ENCODE measurements at regions not wholly inside any gene's neighbourhood (a gene's known extent, or its start where the extent isn't known, plus 50 kb on each side); places are given as distances from the start of the nearest gene placed in this dataset.
"Not testable (repeated sequence)": the region's sequence is repeated elsewhere in the genome, so short reads cannot be mapped to it uniquely, and the experiment has no call there.

DNA sequence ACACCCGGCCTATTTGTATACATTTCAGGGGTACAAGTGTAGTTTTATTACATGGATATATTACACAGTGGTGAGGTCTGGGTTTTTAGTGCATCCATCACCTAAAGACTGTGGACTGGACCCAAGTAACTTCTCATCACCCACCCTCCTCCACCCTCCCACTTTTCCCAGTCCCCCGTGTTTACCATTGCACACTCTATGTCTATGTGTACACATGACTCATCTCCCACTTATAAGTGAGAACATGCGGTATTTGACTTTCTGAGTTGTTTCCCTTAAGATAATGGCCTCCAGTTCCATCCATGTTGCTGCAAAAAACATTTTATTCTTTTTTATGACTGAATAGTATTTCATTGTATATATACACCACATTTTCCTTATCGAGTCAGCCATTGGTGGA, 98.9 kb upstream of the WAC start:
- no peak for DNase-seq (ENCODE audit: low spot score in 2 of 2)
- no peak for FAIRE-seq

- DNase-seq (ENCODE audit: low spot score in 2 of 2) (no peak), FAIRE-seq (no peak)
Observed at GRCh38 chr10:28442403-28442802, 90.5 kb upstream of the WAC start.

GRCh38 chr10:28444031-28444430, 88.9 kb upstream of the WAC start:
- FAIRE-seq (no peak), DNase-seq (ENCODE audit: low spot score in 2 of 2) (no peak)

- DNase-seq (ENCODE audit: low spot score in 2 of 2), result no peak
- no peak for FAIRE-seq
Observed at GRCh38 chr10:28445516-28445915, 87.4 kb upstream of the WAC start.

DNA sequence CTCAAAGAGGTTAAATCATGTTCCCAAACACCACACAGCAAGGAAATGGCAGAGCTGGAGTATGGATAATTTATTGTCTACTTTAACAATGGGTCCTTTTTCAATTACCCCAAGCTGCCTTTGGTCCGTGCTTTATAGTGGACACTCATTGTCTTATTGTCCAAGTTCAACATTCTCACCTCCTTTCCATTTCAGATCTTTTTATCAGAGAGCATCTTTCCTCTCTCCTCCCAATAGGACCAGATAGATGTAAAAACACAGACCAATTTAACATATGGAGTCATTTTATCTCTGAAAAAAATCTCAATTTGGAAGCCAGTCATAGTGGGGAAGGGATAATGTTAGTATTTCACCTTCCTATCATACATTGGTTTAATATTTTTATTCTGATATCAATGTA, 83.5 kb upstream of the WAC start:
- FAIRE-seq (no peak), DNase-seq (ENCODE audit: low spot score in 2 of 2) (no peak)

DNA sequence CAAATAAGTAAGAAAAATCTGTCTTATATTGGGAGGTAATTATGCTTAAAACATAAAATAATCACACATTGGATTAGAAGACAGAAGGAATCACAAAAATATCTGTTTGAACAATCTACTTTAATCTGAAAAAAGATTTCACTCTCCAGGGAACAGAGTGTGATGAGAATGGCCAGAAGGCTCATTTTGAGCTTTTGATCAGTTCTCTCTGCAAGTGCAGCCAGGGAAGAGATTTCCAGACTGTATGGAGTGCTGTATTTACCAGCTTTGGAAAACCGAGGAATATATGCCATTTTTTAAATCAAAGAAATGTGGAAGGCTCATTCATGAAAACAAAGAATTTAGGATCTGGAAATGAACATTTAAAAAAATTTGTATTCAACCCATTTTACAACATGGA, 83.0 kb upstream of the WAC start:
- FAIRE-seq (no peak), DNase-seq (ENCODE audit: low spot score in 2 of 2) (no peak)

DNA sequence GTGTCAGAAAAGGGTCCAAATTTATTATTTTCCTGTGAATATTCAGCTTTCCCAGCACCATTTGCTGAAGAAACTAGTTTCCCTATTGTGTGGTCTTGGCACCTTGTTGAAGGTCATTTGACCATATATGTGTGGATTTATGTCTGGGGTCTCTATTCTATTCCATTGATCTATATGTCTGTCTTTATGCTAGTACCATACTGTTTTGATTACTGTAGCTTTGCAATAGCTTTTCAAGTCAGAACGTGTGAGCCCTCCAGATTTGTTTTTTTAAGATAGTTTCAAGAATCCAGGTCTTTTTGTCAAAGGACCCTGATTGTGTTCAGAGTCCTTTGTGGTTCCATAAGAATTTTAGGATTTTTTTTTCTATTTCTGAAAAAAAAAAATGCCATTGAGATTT, 79.0 kb upstream of the WAC start:
- no peak for FAIRE-seq
- no peak for DNase-seq (ENCODE audit: low spot score in 2 of 2)

GRCh38 chr10:28457110-28457509, 75.8 kb upstream of the WAC start:
- no peak for FAIRE-seq
- DNase-seq (ENCODE audit: low spot score in 2 of 2), result no peak

- not testable (repeated sequence) for FAIRE-seq; DNase-seq (ENCODE audit: low spot score in 2 of 2)
Observed at GRCh38 chr10:28457873-28458272, 75.0 kb upstream of the WAC start.

- FAIRE-seq, result no peak
- no peak for DNase-seq (ENCODE audit: low spot score in 2 of 2)
Observed at GRCh38 chr10:28459453-28460144, 73.3 kb upstream of the WAC start.

DNA sequence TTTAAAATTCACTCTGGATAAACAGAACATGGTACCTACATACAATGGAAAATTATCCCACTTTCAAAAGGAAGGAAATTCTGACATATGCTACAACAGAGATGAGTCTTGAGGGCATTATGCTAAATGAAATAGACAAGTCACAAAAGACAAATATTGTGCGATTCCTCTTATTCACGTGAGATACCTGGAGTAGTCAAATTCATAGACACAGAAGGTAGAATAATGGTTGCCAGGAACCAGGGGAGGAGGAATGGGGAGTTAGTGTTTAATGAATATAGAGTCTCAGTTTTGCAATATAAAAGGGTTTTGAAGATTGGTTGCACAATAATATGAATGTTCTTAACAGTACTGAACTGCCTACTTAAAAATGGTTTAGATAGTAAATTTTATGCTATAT, 69.8 kb upstream of the WAC start:
- FAIRE-seq (no peak), DNase-seq (ENCODE audit: low spot score in 2 of 2) (no peak)

- FAIRE-seq (no peak), DNase-seq (ENCODE audit: low spot score in 2 of 2) (no peak)
Observed at GRCh38 chr10:28463676-28464395, 69.1 kb upstream of the WAC start.

DNA sequence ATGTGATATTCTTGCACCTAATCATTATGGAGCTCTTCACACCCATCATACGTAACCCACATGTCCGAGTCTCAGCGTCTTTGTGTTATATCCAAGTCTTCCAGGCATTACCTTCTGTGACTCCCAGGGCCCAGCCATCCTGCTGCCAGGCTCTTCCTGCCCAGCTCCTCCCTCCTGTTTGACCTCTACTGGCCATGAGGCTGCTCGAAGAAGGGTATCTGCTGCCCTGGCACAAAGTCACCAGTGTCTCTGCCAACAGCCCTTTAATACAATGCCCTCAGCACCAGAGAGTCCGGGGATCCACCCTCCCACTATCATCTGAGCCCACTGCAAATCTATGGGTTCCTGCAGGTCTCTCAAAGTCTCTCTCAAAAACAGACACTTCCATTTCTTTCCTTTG, 65.3 kb upstream of the WAC start:
- FAIRE-seq, result no peak
- no peak for DNase-seq (ENCODE audit: low spot score in 2 of 2)

GRCh38 chr10:28468707-28469483, 64.0 kb upstream of the WAC start:
- no peak for FAIRE-seq
- no peak for DNase-seq (ENCODE audit: low spot score in 2 of 2)

- DNase-seq (ENCODE audit: low spot score in 2 of 2) (no peak), FAIRE-seq (no peak)
Observed at GRCh38 chr10:28470873-28471651, 61.9 kb upstream of the WAC start.

GRCh38 chr10:28471652-28472050, 61.3 kb upstream of the WAC start:
- FAIRE-seq, result no peak
- DNase-seq (ENCODE audit: low spot score in 2 of 2), result no peak

- FAIRE-seq (no peak), DNase-seq (ENCODE audit: low spot score in 2 of 2) (no peak)
Observed at GRCh38 chr10:28478646-28479045, 54.3 kb upstream of the WAC start.

DNA sequence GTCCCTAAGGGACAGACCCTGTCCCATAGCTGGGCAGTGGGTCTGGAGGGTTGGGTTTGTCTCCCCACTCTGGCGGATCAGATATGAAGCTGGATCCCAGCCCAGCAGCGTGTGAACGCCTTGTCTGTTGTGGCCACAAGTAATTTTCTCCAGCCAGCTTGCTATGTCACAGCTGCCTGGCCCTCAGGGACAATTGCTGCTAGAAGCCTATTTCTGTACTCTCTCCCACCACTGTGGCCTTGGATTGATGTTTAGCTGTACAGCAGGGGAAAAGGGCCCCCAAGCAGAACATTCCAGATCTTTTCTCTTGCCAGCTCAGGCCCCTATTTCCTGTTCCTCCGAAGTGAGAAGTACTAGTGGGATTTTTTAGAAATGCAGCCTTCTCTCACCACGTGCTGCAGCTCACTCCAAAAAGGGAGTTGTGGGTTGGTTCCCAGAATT, 53.5 kb upstream of the WAC start:
- no peak for FAIRE-seq
- DNase-seq (ENCODE audit: low spot score in 2 of 2), result no peak

GRCh38 chr10:28479927-28480627, 52.8 kb upstream of the WAC start:
- no peak for DNase-seq (ENCODE audit: low spot score in 2 of 2)

DNA sequence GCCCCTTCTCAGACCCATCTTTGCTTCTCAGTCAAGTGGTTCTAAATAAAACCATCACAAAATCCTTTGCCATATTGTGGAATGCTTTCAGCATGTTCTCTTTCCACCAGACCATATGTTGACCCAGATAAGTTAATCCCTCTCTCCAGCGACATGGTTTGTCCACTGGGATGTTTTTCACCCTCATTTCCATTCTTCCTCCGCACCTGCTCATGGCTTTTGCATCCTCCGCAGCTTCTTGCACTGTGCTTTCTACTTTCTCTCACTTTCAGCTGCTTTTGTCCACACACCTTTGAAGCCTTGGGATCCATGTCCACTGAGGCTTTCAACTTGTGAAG, 52.3 kb upstream of the WAC start:
- FAIRE-seq, result no peak
- no peak for DNase-seq (ENCODE audit: low spot score in 2 of 2)

More at GRCh38 chr10:28479927-28480627, 52.8 kb upstream of the WAC start:
- no peak for FAIRE-seq

Data from frontal cortex (tissue), 3 donors.